HG03565 (cell line): ENCODE measurements at regions not wholly inside any gene's neighbourhood (a gene's known extent, or its start where the extent isn't known, plus 50 kb on each side); places are given as distances from the start of the nearest gene placed in this dataset.

Experiments used
- ATAC-seq: cut with Tn5 transposase; IDR thresholded peaks from one replicate; pipeline ENCODE4 v1.9.1; 2021; ENCODE audit warnings: mild to moderate bottlenecking, moderate library complexity; ENCODE audit not compliant: unreplicated experiment

GRCh38 chr21:22516230-22516629 lies 1518.0 kb downstream of the NCAM2 start:
- no peak for ATAC-seq

DNA sequence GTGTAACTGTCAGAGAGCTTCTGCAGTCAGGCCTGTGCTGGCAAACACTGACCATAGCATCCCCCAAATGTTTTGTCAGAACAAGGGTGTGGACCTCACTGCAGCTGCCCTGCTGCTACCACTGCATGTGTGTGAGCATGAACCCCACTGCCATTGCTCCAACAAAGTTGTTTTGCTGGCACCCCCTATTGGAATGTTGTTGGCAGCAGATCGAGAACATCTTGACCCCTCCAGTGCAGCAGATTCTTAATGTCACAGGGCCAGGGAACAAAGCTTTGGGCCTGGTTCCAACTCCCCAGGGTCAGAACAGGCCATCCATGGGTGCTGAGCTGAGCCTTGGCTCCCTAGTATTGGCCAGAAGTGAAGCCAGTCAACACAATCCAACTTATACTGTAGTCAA lies 1537.4 kb downstream of the NCAM2 start:
- ATAC-seq: no peak

DNA sequence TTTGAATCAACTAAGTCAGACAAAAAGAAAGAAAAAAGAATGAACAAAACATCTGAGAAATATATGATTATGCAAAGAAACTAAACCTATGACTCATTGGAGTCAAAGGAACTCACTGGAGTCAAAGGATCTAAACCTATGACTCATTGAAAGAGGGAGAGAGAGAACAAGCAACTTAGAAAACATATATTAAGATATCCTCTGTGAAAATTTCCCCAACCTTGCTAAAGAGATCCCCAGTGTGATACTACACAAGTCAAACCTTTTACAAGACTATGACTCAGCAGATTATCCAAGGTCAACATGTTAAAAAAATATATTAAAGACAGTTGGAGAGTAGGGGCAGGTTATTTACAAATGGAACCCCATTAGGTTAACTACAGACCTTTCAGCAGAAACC lies 1538.3 kb downstream of the NCAM2 start:
- ATAC-seq: no peak

DNA sequence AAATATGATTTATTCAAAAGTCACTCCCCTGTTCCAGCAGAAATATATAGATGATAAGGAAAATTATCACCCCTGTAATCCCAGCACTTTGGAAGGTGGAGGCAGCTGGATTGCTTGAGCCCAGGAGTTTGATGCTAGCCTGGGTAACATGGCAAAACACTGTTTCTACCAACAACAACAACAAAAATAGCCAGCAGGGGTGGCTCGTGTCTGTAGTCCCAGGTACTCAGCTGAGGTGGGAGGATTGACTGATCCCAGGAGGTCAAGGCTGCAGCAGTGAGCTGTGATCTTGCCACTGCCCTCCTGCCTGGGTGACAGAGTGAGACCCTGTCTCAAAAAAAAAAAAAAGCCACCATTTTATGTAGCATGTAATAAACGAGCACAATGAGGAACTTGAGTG lies 1546.5 kb downstream of the NCAM2 start:
- ATAC-seq: no peak

GRCh38 chr21:22552390-22552789 lies 1554.2 kb downstream of the NCAM2 start:
- no peak for ATAC-seq

DNA sequence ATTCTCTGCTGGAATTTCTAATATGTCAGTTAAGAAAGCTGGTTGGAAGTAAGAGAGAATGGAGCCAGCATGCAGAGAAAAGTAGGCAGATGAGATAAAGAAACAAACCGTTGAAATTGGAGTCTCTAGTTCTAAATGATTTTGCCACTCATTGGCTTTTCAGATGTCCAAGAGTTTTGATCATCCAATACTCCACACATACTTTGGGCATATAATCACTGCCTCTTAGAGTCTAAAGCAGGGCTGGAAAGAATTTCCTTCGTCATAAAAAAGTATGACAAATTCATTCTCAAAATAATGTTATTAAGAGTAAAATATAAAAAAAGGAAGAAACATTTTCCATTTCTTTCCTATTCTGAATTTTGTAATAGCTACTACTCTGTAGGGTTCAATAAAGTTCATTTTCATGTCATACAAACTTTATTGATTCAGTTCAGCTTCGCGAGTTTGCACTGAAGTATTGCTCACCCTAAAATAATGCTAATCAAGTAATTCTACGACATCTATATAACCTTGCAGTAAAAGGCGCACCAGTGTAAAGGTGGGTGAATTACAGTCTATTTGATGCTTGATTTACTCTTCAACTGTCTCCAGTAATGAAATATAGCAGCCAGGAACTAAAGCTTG lies 1556.6 kb downstream of the NCAM2 start:
- ATAC-seq: no peak

- no peak for ATAC-seq
Measured at GRCh38 chr21:22556829-22557228, 1558.6 kb downstream of the NCAM2 start.

DNA sequence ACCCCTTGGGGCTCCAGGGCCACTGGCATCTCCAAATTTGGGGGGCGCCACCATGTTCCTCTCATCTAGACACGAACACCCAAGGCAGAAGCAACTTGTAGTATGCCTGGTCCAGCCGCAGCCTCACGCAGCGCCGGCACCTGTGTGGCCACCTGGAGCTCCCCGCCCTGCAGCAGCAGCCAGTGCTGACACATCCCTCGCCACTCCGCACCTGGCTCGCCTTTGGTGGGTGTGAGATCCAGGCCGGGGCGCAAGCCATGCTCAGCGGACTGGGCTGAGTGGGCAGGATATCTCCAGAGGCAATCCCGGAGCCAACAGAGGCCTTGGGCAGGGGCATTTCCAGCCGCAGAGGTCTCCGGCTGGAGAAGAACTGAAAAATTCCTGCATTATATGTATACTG lies 1563.7 kb downstream of the NCAM2 start:
- no peak for ATAC-seq

DNA sequence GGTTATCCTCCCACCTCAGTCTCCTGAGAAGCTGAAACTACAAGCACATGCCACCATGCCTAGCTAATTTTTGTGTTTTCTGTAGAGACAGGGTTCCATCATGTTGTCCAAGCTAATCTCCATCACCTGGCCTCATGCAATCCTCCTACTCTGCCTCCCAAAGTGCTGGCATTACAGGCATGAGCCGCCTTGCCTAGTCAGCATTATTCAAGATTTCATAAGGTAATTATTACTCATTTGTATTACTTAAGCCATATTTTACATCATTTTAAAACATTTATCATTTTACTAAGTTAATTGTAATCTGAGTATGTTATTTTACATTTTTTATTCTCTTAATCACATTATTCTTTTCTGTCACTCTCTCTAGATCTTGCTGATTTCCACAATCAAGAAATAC lies 1575.6 kb downstream of the NCAM2 start:
- ATAC-seq: no peak

- no peak for ATAC-seq
Measured at GRCh38 chr21:22575165-22575584, 1577.0 kb downstream of the NCAM2 start.

DNA sequence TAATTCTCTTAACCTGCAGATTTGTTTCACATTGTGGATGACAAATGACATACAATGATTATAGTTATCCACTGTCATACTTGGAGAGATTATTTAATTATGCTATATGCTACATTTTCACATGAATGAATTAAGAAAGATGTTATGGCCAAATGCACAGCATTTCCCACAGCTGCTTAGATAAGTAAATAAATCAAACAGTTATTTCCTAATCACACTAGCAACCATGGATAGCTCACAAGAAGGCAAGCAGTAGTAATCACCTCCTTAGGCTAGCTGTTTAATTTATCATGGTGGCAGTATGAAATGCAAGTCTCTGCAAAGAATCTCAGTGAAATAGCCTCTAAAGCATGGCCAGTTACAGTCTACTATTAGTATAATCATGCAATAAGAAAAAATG lies 1581.5 kb downstream of the NCAM2 start:
- no peak for ATAC-seq

DNA sequence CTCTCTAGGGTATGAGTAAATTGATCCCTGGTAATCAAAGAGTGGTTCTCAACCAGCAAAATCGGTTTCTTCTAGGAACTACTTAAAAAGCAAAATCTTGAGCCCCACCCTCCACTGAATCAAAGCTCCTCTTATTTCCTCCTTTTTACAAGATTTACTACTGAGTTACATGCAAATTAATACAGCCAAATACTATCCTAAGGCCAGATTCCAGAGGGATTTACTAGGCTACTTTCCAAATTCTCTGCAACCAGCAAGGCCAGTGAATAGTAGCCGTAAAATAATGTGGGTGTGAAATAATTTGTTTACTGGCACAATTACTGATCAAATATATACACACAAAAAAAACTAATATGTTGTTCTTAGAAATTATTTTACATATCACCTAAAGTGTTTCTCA lies 1583.8 kb downstream of the NCAM2 start:
- no peak for ATAC-seq

- no peak for ATAC-seq
Measured at GRCh38 chr21:22584308-22584707, 1586.1 kb downstream of the NCAM2 start.

DNA sequence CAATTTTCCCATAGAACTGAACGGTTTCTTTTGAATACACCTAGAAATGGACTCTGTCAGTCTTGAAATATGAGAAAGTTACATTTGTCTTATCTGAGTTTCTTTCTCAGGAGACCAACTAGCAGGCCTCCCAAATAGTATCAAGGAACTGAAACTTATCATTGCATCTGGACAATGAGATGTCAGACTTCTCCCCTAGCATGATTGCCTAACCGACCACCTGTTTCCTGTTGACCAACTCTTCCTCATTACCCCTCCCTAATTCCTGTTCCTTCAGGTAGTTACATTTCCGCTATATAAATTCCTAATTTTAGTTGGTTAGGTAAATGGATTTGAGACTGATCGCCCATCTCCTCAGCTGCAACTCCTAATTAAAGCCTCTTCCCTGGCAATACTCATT lies 1587.3 kb downstream of the NCAM2 start:
- ATAC-seq: no peak

DNA sequence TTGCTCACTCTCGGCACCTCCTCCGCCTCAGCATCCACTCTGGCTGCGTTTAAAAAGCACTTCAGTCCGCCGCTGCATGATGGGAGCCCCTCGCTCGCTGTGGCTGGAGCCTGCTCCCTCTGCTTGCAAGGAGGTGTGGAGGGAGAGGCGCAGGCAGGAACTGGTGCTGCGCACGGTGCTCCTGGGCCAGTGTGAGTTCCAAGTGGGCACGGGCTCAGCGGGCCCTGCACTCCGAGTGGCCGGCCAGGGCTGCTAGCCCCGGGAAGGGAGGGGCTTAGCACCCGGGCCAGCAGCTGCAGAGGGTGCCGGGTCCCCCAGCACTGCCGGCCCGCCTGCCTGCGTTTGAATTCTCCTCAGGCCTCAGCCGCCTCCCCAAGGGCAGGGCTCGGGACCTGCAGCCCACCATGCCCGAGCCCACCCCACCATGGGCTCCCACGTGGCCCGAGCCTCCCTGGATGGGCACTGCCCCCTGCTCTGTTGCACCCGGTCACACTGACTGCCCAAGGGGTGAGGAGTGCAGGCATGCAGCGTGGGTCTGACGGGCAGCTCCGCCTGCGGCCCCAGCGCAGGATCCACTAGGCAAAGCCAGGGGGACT lies 1599.5 kb downstream of the NCAM2 start:
- no peak for ATAC-seq

- ATAC-seq: no peak
Measured at GRCh38 chr21:22609802-22610201, 1611.6 kb downstream of the NCAM2 start.

DNA sequence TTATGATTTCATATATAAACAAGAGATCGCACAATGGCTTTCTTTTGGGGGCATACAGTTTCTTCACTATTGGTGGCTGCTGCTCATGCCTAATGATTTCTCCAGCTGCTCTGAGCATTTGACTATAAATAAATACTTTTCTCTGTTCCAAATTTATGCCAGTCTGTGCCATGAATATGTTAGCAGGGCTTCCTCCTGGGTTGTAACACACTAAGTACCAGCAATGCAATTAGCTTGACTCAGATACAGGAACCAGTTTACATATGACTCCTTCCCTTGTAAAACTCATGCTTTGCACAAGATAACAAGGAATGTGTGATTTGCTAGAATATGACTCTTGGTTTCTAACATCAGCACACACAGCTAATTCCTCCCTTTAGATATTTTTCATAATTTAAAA lies 1629.7 kb downstream of the NCAM2 start:
- no peak for ATAC-seq

DNA sequence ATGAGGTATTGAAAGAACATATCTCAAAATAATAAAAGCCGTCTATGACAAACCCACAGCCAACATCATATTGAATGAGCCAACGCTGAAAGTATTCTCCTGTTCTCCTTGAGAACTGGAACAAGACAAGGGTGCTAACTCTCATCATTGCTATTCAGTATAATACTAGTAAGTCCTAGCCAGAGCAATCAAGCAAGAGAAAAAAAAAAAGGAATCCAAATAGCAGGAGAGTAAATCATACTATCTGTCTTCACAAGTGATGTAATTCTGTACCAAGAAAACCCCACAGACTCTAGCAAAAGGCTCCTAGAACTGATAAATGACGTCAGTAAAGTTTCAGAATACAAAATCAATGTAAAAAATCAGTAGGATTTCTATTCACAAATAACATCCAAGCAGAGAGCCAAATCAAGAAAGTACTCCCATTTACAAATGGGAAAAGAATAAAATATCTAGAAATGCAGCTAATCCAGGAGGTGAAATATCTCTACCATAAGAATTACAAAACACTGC lies 1632.8 kb downstream of the NCAM2 start:
- ATAC-seq: no peak

DNA sequence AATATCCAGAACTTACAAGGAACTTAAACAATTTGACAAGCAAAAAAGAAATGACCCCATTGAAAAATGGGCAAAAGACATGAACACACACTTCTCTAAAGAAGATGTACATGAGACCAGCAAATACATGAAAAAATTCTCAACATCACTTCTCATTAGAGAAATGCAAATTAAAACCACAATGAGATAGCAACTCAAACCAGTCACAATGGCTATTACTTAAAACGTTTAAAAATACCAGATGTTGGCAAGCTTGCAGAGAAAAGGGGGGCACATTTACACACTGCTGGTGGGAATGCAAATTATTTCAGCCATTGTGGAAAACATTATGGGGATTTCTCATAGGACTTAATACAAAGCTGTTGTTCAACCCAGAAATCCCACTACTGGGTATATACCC lies 1634.0 kb downstream of the NCAM2 start:
- no peak for ATAC-seq

DNA sequence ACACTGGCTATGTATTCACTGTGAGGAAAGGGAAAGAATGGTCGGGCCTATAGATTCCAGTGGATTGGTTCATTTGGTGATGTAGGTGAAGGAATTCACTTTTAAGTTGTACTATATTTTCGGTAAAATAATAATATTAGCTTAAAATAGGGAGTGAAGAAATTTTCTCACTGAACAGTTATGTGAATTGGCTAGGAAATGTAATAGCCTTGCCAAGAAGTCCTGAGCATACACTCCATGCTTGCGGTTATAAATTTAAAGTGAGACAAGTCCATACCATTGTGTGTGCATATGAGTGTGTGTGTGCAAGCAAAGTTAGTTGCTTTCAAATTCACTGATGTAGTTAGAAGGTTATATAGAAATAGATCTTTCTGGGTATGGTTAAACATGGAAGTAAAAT lies 1651.0 kb downstream of the NCAM2 start:
- no peak for ATAC-seq

DNA sequence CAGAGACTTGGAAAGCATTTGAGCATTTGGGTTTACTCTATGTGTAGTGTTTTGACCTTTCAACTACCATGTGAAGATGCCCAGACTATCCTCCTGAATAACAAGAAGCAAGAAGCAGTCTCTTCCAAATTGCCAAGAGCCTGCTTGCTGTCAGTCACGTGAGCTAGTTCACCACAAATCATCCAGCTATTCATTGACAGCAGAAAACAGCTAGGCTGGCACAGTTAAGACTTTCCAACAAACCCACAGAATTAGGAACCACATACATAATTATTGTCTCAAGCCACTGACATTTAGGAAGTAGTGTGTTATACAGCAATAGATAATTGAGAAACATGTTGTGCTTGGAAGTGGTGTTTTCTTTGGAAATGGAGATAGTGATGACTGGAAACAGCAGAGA lies 1652.0 kb downstream of the NCAM2 start:
- ATAC-seq: no peak

GRCh38 chr21:22657781-22658180 lies 1659.6 kb downstream of the NCAM2 start:
- ATAC-seq: no peak

GRCh38 chr21:22670148-22670547 lies 1671.9 kb downstream of the NCAM2 start:
- ATAC-seq: no peak
